Upper lobe of left lung (tissue), 6 donors: ENCODE measurements at regions not wholly inside any gene's neighbourhood (a gene's known extent, or its start where the extent isn't known, plus 50 kb on each side); places are given as distances from the start of the nearest gene placed in this dataset.

Experiments used
- ATAC-seq, 2 donors: fragments of 200-7000 bp; cut with Tn5 transposase; one replicate each; pipeline ENCODE4 v1.9.1; 2022; ENCODE audit warnings: mild to moderate bottlenecking in 2 of 2, moderate library complexity in 2 of 2; ENCODE audit not compliant: low FRiP score in 2 of 2
- DNase-seq, 2 donors: peaks; one replicate each; pipeline ENCODE4 v3.0.0-alpha.2; 2019 to 2020
- H3K27ac ChIP-seq, 4 donors: fragments of 200-600 bp; sonication (generic); one replicate each; pipeline ENCODE4 v1.5.1; 2016 to 2019
- H3K27me3 ChIP-seq, 4 donors: fragments of 200-600 bp; sonication (generic); one replicate each; pipeline ENCODE4 v1.5.1; 2017 to 2019
- H3K36me3 ChIP-seq, 4 donors: fragments of 200-600 bp; sonication (generic); one replicate each; pipeline ENCODE4 v1.5.1; 2016 to 2019
- H3K4me1 ChIP-seq, 4 donors: fragments of 200-600 bp; sonication (generic); one replicate each; pipeline ENCODE4 v1.5.1; 2018 to 2019
- H3K4me3 ChIP-seq, 4 donors: fragments of 200-600 bp; sonication (generic); one replicate each; pipeline ENCODE4 v1.5.1; 2017 to 2019; ENCODE audit warnings: mild to moderate bottlenecking in 2 of 4, moderate library complexity in 1 of 4
- H3K9me3 ChIP-seq, 4 donors: fragments of 200-600 bp; sonication (generic); one replicate each; pipeline ENCODE4 v1.5.1; 2018 to 2019
- CTCF ChIP-seq, 6 experiments: fragments of 450-650 bp in 4 of 6; fragments of 200-600 bp in 2 of 6; sonication (generic) in 2 of 6; IDR thresholded peaks; one replicate each; pipeline ENCODE4 v1.5.1; 2016 to 2019; ENCODE audit warnings: antibody characterized with exemption in 6 of 6
- EP300 ChIP-seq, 4 donors: sonication (generic); formaldehyde crosslinking; IDR thresholded peaks; one replicate each; pipeline ENCODE4 v1.5.1; 2017; ENCODE audit warnings: antibody characterized with exemption in 4 of 4, control low read depth in 2 of 4
- POLR2A ChIP-seq, 4 donors: fragments of 450-650 bp; IDR thresholded peaks; one replicate each; pipeline ENCODE4 v1.5.1; 2016 to 2017; ENCODE audit warnings: antibody characterized with exemption in 4 of 4, mild to moderate bottlenecking in 2 of 4
- POLR2AphosphoS5 ChIP-seq, 2 donors: sonication (generic); formaldehyde crosslinking; IDR thresholded peaks; one replicate each; pipeline ENCODE4 v1.5.1; 2017; ENCODE audit warnings: antibody characterized with exemption in 2 of 2
- WGBS, 2 donors: methylation state at CpG; one replicate each; pipeline ENCODE4 v1.1.5; 2017 to 2018; 5-methylcytosine and 5-hydroxymethylcytosine counted together
- donor health status: DM: no; HTN: no; CAD: no; lungs with moderate emphysema.
- donor health status: DM: no; HTN: yes; CAD: no; lungs with severe emphysema.

GRCh38 chr2:8334866-8335325, 347.0 kb upstream of the ID2 start:
- peaks cover 0 to 3% (median 2%) of the 10 kb centered on the region in 4 donors for H3K4me1 ChIP-seq
- H3K27ac ChIP-seq = no peak overlapping the region
- WGBS, 2 donors = 66 to 67% methylated on average over 7 to 12 of the region's 12 CpGs
- DNase-seq (peak in 1 of 2 donors; percentile 43), ATAC-seq (peak; percentile 28 to 34)
- H3K27me3 ChIP-seq = no peaks in the 10 kb centered on the region
- no peak overlapping the region for H3K4me3 ChIP-seq
- H3K36me3 ChIP-seq = no peaks in the 10 kb centered on the region
- no peaks in the 10 kb centered on the region for H3K9me3 ChIP-seq
- TF ChIP-seq CTCF (IDR thresholded peaks at IDR 0.05) = no peak
- TF ChIP-seq EP300 (IDR thresholded peaks at IDR 0.05) = no peak
- TF ChIP-seq POLR2A (IDR thresholded peaks at IDR 0.05) = no peak
- TF ChIP-seq POLR2AphosphoS5 (IDR thresholded peaks at IDR 0.05) = no peak

- DNase-seq (no peak), ATAC-seq (no peak)
- H3K36me3 ChIP-seq = no peaks in the 10 kb centered on the region
- no peaks in the 10 kb centered on the region for H3K9me3 ChIP-seq
- no peaks in the 10 kb centered on the region for H3K4me1 ChIP-seq
- H3K27me3 ChIP-seq = no peaks in the 10 kb centered on the region
- TF ChIP-seq POLR2A (IDR thresholded peaks at IDR 0.05) (no peak), EP300 (IDR thresholded peaks at IDR 0.05) (no peak), CTCF (IDR thresholded peaks at IDR 0.05) (no peak), POLR2AphosphoS5 (IDR thresholded peaks at IDR 0.05) (no peak)
- no peak overlapping the region for H3K27ac ChIP-seq
- no peak overlapping the region for H3K4me3 ChIP-seq
- WGBS, 2 donors = 90 to 91% methylated on average over 8 of the region's 8 CpGs
Observed at GRCh38 chr2:8335801-8336200, 346.1 kb upstream of the ID2 start.

GRCh38 chr2:8337321-8337720, 344.5 kb upstream of the ID2 start:
- DNase-seq (no peak), ATAC-seq (no peak)
- no peaks in the 10 kb centered on the region for H3K4me1 ChIP-seq
- TF ChIP-seq EP300 (IDR thresholded peaks at IDR 0.05) (no peak), CTCF (IDR thresholded peaks at IDR 0.05) (no peak), POLR2A (IDR thresholded peaks at IDR 0.05) (no peak), POLR2AphosphoS5 (IDR thresholded peaks at IDR 0.05) (no peak)
- H3K36me3 ChIP-seq = no peaks in the 10 kb centered on the region
- no peak overlapping the region for H3K4me3 ChIP-seq
- no peaks in the 10 kb centered on the region for H3K9me3 ChIP-seq
- 60 to 77% methylated on average over 4 of the region's 4 CpGs for WGBS, 2 donors
- H3K27me3 ChIP-seq = no peaks in the 10 kb centered on the region
- H3K27ac ChIP-seq = no peak overlapping the region

- no peak for ATAC-seq
Observed at GRCh38 chr2:8342407-8342806, 339.4 kb upstream of the ID2 start.

More at GRCh38 chr2:8342407-8342806, 339.4 kb upstream of the ID2 start:
- H3K9me3 ChIP-seq = no peaks in the 10 kb centered on the region
- H3K36me3 ChIP-seq = no peaks in the 10 kb centered on the region
- H3K4me3 ChIP-seq = no peak overlapping the region
- no peak for DNase-seq
- no peak overlapping the region for H3K27ac ChIP-seq
- H3K4me1 ChIP-seq = no peaks in the 10 kb centered on the region
- no peaks in the 10 kb centered on the region for H3K27me3 ChIP-seq
- WGBS, 2 donors = 62 to 78% methylated on average over 3 of the region's 3 CpGs
- TF ChIP-seq POLR2A (IDR thresholded peaks at IDR 0.05) (no peak), EP300 (IDR thresholded peaks at IDR 0.05) (no peak), CTCF (IDR thresholded peaks at IDR 0.05) (no peak), POLR2AphosphoS5 (IDR thresholded peaks at IDR 0.05) (no peak)
